Mesothelial cell of epicardium (in vitro differentiated cells): ENCODE measurements at regions not wholly inside any gene's neighbourhood (a gene's known extent, or its start where the extent isn't known, plus 50 kb on each side); places are given as distances from the start of the nearest gene placed in this dataset.

Source experiments
- DNase-seq, 2 experiments: peaks; one replicate each; pipeline ENCODE4 v3.0.0; 2021; ENCODE audit warnings: low spot score in 2 of 2; ENCODE audit not compliant: unreplicated experiment in 2 of 2
- H3K27ac Mint-ChIP-seq: 2 replicates; pipeline ENCODE4 v1.8.0; 2021; ENCODE audit warnings: mixed read lengths
- H3K27me3 Mint-ChIP-seq: 2 replicates; pipeline ENCODE4 v1.8.0; 2021; ENCODE audit warnings: low read depth, mixed read lengths
- H3K36me3 Mint-ChIP-seq: 2 replicates; pipeline ENCODE4 v1.8.0; 2021; ENCODE audit warnings: mixed read lengths
- H3K4me1 Mint-ChIP-seq: 2 replicates; pipeline ENCODE4 v1.8.0; 2021; ENCODE audit warnings: mixed read lengths
- H3K4me3 Mint-ChIP-seq: 2 replicates; pipeline ENCODE4 v1.8.0; 2021; ENCODE audit warnings: mild to moderate bottlenecking, moderate library complexity, mixed read lengths
- H3K9me3 Mint-ChIP-seq: 2 replicates; pipeline ENCODE4 v1.8.0; 2021; ENCODE audit warnings: mixed read lengths
- TF ChIP-seq, protein P1 (sequence below): fragments of 200-600 bp; sonication (generic); IDR thresholded peaks from one replicate; pipeline ENCODE4 v1.5.0; 2021; ENCODE audit warnings: antibody characterized with exemption; ENCODE audit not compliant: unreplicated experiment

- TF ChIP-seq, protein P1, sequence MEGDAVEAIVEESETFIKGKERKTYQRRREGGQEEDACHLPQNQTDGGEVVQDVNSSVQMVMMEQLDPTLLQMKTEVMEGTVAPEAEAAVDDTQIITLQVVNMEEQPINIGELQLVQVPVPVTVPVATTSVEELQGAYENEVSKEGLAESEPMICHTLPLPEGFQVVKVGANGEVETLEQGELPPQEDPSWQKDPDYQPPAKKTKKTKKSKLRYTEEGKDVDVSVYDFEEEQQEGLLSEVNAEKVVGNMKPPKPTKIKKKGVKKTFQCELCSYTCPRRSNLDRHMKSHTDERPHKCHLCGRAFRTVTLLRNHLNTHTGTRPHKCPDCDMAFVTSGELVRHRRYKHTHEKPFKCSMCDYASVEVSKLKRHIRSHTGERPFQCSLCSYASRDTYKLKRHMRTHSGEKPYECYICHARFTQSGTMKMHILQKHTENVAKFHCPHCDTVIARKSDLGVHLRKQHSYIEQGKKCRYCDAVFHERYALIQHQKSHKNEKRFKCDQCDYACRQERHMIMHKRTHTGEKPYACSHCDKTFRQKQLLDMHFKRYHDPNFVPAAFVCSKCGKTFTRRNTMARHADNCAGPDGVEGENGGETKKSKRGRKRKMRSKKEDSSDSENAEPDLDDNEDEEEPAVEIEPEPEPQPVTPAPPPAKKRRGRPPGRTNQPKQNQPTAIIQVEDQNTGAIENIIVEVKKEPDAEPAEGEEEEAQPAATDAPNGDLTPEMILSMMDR: no peak
- H3K27me3 Mint-ChIP-seq: peaks cover 13% of the 10 kb centered on the region
- H3K36me3 Mint-ChIP-seq: no peaks in the 10 kb centered on the region
- no peak overlapping the region for H3K4me3 Mint-ChIP-seq
- no peaks in the 10 kb centered on the region for H3K4me1 Mint-ChIP-seq
- no peak for DNase-seq
- no peaks in the 10 kb centered on the region for H3K9me3 Mint-ChIP-seq
- H3K27ac Mint-ChIP-seq: no peak overlapping the region
Measured at GRCh38 chr2:4278392-4278791, 575.0 kb downstream of the DCDC2C start.

DNA sequence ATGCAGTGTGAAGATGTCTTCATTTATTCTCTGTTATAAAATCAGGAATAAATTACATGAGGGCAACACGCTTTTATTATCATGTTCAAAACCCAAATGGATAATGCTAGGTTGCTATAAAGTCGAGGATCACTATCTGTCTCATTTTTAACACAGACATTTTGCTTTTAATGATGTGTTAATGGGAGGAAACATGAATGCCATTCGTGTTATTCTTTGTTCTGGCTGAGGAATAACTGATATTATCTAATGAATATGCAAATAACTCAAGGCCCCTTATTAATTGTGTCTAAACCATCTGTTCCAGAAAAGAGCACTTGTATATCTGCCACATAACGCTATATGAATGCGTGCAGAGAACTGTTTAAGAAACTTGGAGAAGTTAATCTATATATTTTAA is 576.1 kb downstream of the DCDC2C start:
- DNase-seq: no peak
- Mint-ChIP-seq H3K4me3 (no peak overlapping the region), H3K4me1 (no peaks in the 10 kb centered on the region), H3K9me3 (no peaks in the 10 kb centered on the region), H3K36me3 (no peaks in the 10 kb centered on the region), H3K27me3 (peaks cover 13% of the 10 kb centered on the region), H3K27ac (no peak overlapping the region)
- TF ChIP-seq, protein P1: no peak

DNA sequence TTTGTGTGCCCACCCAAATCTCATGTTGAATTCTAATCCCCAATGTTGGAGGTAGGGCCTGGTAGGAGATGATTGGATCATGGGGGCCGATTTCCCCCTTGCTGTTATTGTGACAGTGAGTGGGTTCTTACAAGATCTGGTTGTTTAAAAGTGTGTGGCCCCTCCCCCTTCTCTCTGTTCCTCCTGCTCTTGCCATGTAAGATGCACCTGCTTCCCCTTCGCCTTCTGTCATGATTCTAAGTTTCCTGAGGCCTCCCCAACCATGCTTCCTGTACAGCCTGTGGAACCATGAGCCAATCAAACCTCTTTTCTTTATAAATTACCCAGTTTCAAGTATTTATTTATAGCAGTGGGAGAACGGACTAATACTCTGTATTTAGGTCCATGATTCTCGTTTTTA is 588.1 kb downstream of the DCDC2C start:
- TF ChIP-seq, protein P1: no peak
- Mint-ChIP-seq H3K27me3 (no peaks in the 10 kb centered on the region), H3K4me1 (no peaks in the 10 kb centered on the region), H3K27ac (no peak overlapping the region), H3K36me3 (no peaks in the 10 kb centered on the region), H3K9me3 (peaks cover 2% of the 10 kb centered on the region), H3K4me3 (no peak overlapping the region)
- no peak for DNase-seq

DNA sequence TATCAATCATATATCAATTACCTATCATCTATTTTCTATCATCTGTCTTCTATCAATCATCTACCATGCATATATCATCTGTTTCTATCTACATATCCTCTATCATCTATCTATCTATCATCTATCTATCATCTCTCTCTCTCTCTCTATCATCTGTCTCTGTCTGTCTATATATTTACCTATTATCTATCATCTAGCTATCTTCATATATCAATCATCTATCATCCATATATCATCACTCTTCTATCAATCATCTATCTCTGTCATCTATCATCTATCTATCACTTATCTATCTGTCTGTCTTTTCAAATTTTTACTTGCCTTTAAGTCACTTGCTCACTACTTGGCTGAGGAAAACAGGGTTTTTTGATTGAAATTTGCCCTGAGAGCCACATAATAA is 592.3 kb downstream of the DCDC2C start:
- Mint-ChIP-seq H3K4me1 (no peaks in the 10 kb centered on the region), H3K9me3 (no peaks in the 10 kb centered on the region), H3K36me3 (no peaks in the 10 kb centered on the region), H3K4me3 (no peak overlapping the region), H3K27me3 (no peaks in the 10 kb centered on the region), H3K27ac (no peak overlapping the region)
- TF ChIP-seq, protein P1: no peak
- DNase-seq: no peak

- H3K36me3 Mint-ChIP-seq: no peaks in the 10 kb centered on the region
- no peaks in the 10 kb centered on the region for H3K27me3 Mint-ChIP-seq
- H3K9me3 Mint-ChIP-seq: peaks cover 17% of the 10 kb centered on the region
- TF ChIP-seq, protein P1: no peak
- no peak overlapping the region for H3K27ac Mint-ChIP-seq
- no peak overlapping the region for H3K4me3 Mint-ChIP-seq
- no peak for DNase-seq
- no peaks in the 10 kb centered on the region for H3K4me1 Mint-ChIP-seq
Measured at GRCh38 chr2:4300616-4301015, 597.2 kb downstream of the DCDC2C start.

- no peaks in the 10 kb centered on the region for H3K36me3 Mint-ChIP-seq
- no peak overlapping the region for H3K27ac Mint-ChIP-seq
- TF ChIP-seq, protein P1: no peak
- H3K9me3 Mint-ChIP-seq: peaks cover 21% of the 10 kb centered on the region
- H3K27me3 Mint-ChIP-seq: no peaks in the 10 kb centered on the region
- no peaks in the 10 kb centered on the region for H3K4me1 Mint-ChIP-seq
- no peak for DNase-seq
- H3K4me3 Mint-ChIP-seq: no peak overlapping the region
Measured at GRCh38 chr2:4324531-4324930, 621.2 kb downstream of the DCDC2C start.
